Endothelial cell of umbilical vein (primary cell): ENCODE measurements at regions not wholly inside any gene's neighbourhood (a gene's known extent, or its start where the extent isn't known, plus 50 kb on each side); places are given as distances from the start of the nearest gene placed in this dataset.

Experiments
- BruUV-seq: library from RNA; stranded (reverse); fragments of 400-500 nt; replicated peaks from 2 replicates; lab custom pipeline; 2021; lab: Mats Ljungman, UMichigan
- CTCF ChIA-PET: fragments of 300-600, 350-600 bp; sonication (Branson Sonifier 250); formaldehyde crosslinking; loops from one replicate; lab custom pipeline; 2021; ENCODE audit warnings: antibody characterized with exemption, inconsistent platforms; lab: Charles Lee
- POLR2A ChIA-PET: fragments of 300-600, 350-600 bp; sonication (Branson Sonifier 250); formaldehyde crosslinking; loops from one replicate; lab custom pipeline; 2021; ENCODE audit warnings: antibody characterized with exemption, inconsistent platforms; lab: Charles Lee
- DNase-seq: peaks from one replicate; pipeline ENCODE4 v3.0.0-alpha.2; 2011; ENCODE audit warnings: low read depth, low spot score
- FAIRE-seq: peaks from 2 replicates; lab custom pipeline; 2011; peaks lifted over from hg19 to GRCh38; lab: Jason Lieb, UNC
- H2AFZ ChIP-seq: 2 replicates; pipeline ENCODE4 v1.6.0; 2012; ENCODE audit warnings: low read depth, low read length, control low read depth, inconsistent platforms
- H3K27ac ChIP-seq: 2 replicates; pipeline ENCODE4 v1.5.1; 2011; ENCODE audit warnings: low read depth, mild to moderate bottlenecking, control low read depth, low read length, moderate library complexity; ENCODE audit not compliant: insufficient read depth
- H3K27me3 ChIP-seq, 2 experiments: 2 replicates each; pipeline versions ENCODE4 v1.6.0 to v1.6.1; 2011; ENCODE audit warnings: low read length in 2 of 2, mixed read lengths in 1 of 2; ENCODE audit not compliant: control insufficient read depth in 2 of 2, insufficient read depth in 2 of 2
- H3K36me3 ChIP-seq, 2 experiments: 2 replicates in 1 of 2; 3 replicates in 1 of 2; pipeline ENCODE4 v1.5.1; 2011; ENCODE audit warnings: low read length in 2 of 2, mild to moderate bottlenecking in 1 of 2, moderate library complexity in 1 of 2; ENCODE audit not compliant: control insufficient read depth in 2 of 2, insufficient read depth in 2 of 2; ENCODE audit errors: extremely low read depth in 1 of 2
- H3K4me1 ChIP-seq: 3 replicates; pipeline ENCODE4 v1.5.1; 2011; ENCODE audit warnings: mild to moderate bottlenecking, low read length; ENCODE audit not compliant: control insufficient read depth, insufficient read depth; ENCODE audit errors: extremely low read depth
- H3K4me2 ChIP-seq: 2 replicates; pipeline ENCODE4 v1.6.1; 2011; ENCODE audit warnings: low read length, control low read depth, mixed read lengths; ENCODE audit not compliant: insufficient read depth
- H3K4me3 ChIP-seq, 3 experiments: fragments of 200-600 bp in 1 of 3; sonication (generic), shearing (Covaris generic) in 1 of 3; replicated peaks in 1 of 3; 2 replicates each; pipeline ENCODE4 v1.5.1; 2011 to 2016; ENCODE audit warnings: control low read depth in 3 of 3, low read length in 3 of 3, mild to moderate bottlenecking in 2 of 3, inconsistent platforms in 1 of 3, low read depth in 1 of 3, moderate library complexity in 1 of 3; ENCODE audit not compliant: insufficient read depth in 1 of 3
- H3K79me2 ChIP-seq: 2 replicates; pipeline ENCODE4 v1.6.0; 2012; ENCODE audit warnings: low read length, inconsistent platforms; ENCODE audit not compliant: control insufficient read depth, insufficient read depth
- H3K9ac ChIP-seq: replicated peaks from 2 replicates; pipeline ENCODE3; 2011; ENCODE audit warnings: low read length, control low read depth; ENCODE audit not compliant: insufficient read depth; ENCODE audit errors: extremely low read depth
- H3K9me1 ChIP-seq: replicated peaks from 3 replicates; pipeline ENCODE4 v1.6.0; 2011; ENCODE audit warnings: mild to moderate bottlenecking, low read length; ENCODE audit not compliant: control insufficient read depth, insufficient read depth; ENCODE audit errors: extremely low read depth
- H3K9me3 ChIP-seq: replicated peaks from 2 replicates; pipeline ENCODE4 v1.5.1; 2012; ENCODE audit warnings: low read length, inconsistent platforms; ENCODE audit not compliant: control insufficient read depth, insufficient read depth
- H4K20me1 ChIP-seq: replicated peaks from 2 replicates; pipeline ENCODE3; 2011; ENCODE audit warnings: mild to moderate bottlenecking, low read length; ENCODE audit not compliant: control insufficient read depth, insufficient read depth; ENCODE audit errors: extremely low read depth
- CTCF ChIP-seq, 2 donors: IDR thresholded peaks; 1 replicate in 1 of 2; 2 replicates in 1 of 2; pipeline ENCODE4 v1.5.1; 2011; ENCODE audit warnings: low read length in 2 of 2, mild to moderate bottlenecking in 2 of 2, moderate library complexity in 2 of 2, control low read depth in 1 of 2, inconsistent platforms in 1 of 2, low read depth in 1 of 2; ENCODE audit not compliant: insufficient read depth in 1 of 2; ENCODE audit errors: extremely low read depth in 1 of 2
- EZH2 ChIP-seq: IDR thresholded peaks from 2 replicates; pipeline ENCODE4 v1.6.1; 2012; ENCODE audit warnings: borderline replicate concordance, low read depth, mild to moderate bottlenecking, moderate library complexity, low read length, inconsistent platforms; ENCODE audit not compliant: severe bottlenecking
- JUN ChIP-seq: IDR thresholded peaks from 2 replicates; pipeline ENCODE4 v1.6.1; 2011; ENCODE audit warnings: borderline replicate concordance, low read depth; ENCODE audit not compliant: insufficient read length, insufficient read depth
- MAX ChIP-seq: IDR thresholded peaks from 2 replicates; pipeline ENCODE4 v1.6.1; 2011; ENCODE audit not compliant: insufficient read depth, insufficient read length
- MYC ChIP-seq: IDR thresholded peaks from one replicate; pipeline ENCODE4 v1.6.1; 2011; ENCODE audit warnings: mild to moderate bottlenecking, low read depth, low read length
- POLR2A ChIP-seq: IDR thresholded peaks from 2 replicates; pipeline ENCODE4 v1.6.1; 2012; ENCODE audit warnings: low read depth, mild to moderate bottlenecking, control low read depth, low read length
- POLR2AphosphoS5 ChIP-seq: IDR thresholded peaks from 2 replicates; pipeline ENCODE4 v1.6.1; 2012; ENCODE audit warnings: low read depth, mild to moderate bottlenecking, control low read depth, low read length, moderate library complexity; ENCODE audit not compliant: insufficient read depth
- dilution Hi-C: fragments of 300-500 bp; cut with MboI; formaldehyde crosslinking; loops from one replicate; pipeline ENCODE4 v1.15.0; 2019; ENCODE audit warnings: low sequenced_read_pairs; ENCODE audit not compliant: extremely low pct_ligation_motif_present
- intact Hi-C: fragments of 100-400 bp; cut with micrococcal nuclease; formaldehyde crosslinking; loops from one replicate; pipeline ENCODE4 v1.10.0; 2022

- H3K9me1 ChIP-seq: no peaks in the 10 kb centered on the region
- H3K36me3 ChIP-seq: no peaks in the 10 kb centered on the region
- ChIA-PET POLR2A (no interaction called here), CTCF (interaction anchor here (3.8 kb wide), 1 partner anchor 635 kb away, joined by 60 read pairs; no protein-coding TSS in a partner anchor)
- no peaks in the 10 kb centered on the region for H3K9me3 ChIP-seq
- intact Hi-C loops: no loop called here
- dilution Hi-C loops: no loop called here
- FAIRE-seq (no peak), DNase-seq (no peak)
- H3K4me2 ChIP-seq: no peak overlapping the region
- BruUV-seq: no TSS peak
- H3K4me3 ChIP-seq: no peak overlapping the region
- no peaks in the 10 kb centered on the region for H3K4me1 ChIP-seq
- no peaks in the 10 kb centered on the region for H4K20me1 ChIP-seq
- H3K27ac ChIP-seq: no peak overlapping the region
- no peak overlapping the region for H2AFZ ChIP-seq
- TF ChIP-seq MYC: no peak
- no peak for TF ChIP-seq POLR2A
- no peak for TF ChIP-seq JUN
- TF ChIP-seq MAX: no peak
- no peak for TF ChIP-seq CTCF (IDR thresholded peaks at IDR 0.05; ENCODE audit: extremely low read depth in 1 of 2, insufficient read depth in 1 of 2, low read depth in 1 of 2, low read length in 2 of 2)
- TF ChIP-seq EZH2: no peak
- TF ChIP-seq POLR2AphosphoS5: no peak
- H3K27me3 ChIP-seq: peaks cover 0 to 2% of the 10 kb centered on the region in 2 experiments
- no peak overlapping the region for H3K9ac ChIP-seq
- no peaks in the 10 kb centered on the region for H3K79me2 ChIP-seq
These were observed 132.2 kb upstream of the PLXNA4 start for GRCh38 chr7:132708470-132708869.
